ENCODE measurements at regions not wholly inside any gene's neighbourhood (a gene's known extent, or its start where the extent isn't known, plus 50 kb on each side); places are given as distances from the start of the nearest gene placed in this dataset.

- Histone ChIP-seq H3K27ac (no peak overlapping the region), H3K9me3 (no peaks in the 10 kb centered on the region), H3K4me1 (peaks cover 9% of the 10 kb centered on the region), H3K36me3 (no peaks in the 10 kb centered on the region), H3K27me3 (no peaks in the 10 kb centered on the region), H3K4me3 (no peak overlapping the region)
- DNase-seq (ENCODE audit: low spot score in 2 of 2), result no peak
- TF ChIP-seq POLR2A (IDR thresholded peaks at IDR 0.05), result no peak
These were observed 103.4 kb downstream of the ARRDC4 start for GRCh38 chr15:98063871-98064270.

- Histone ChIP-seq H3K36me3 (no peaks in the 10 kb centered on the region), H3K9me3 (no peaks in the 10 kb centered on the region), H3K27ac (no peak overlapping the region), H3K4me1 (peaks cover 9% of the 10 kb centered on the region), H3K27me3 (no peaks in the 10 kb centered on the region), H3K4me3 (no peak overlapping the region)
- TF ChIP-seq EP300 (IDR thresholded peaks at IDR 0.05) (no peak), POLR2A (IDR thresholded peaks at IDR 0.05) (no peak), CTCF (IDR thresholded peaks at IDR 0.05) (no peak), POLR2AphosphoS5 (IDR thresholded peaks at IDR 0.05) (no peak)
- no peak for DNase-seq (ENCODE audit: low spot score in 2 of 2)
- whole genome bisulfite sequencing, result 50% methylated on average over 3 of the region's 3 CpGs
These were observed 106.8 kb downstream of the ARRDC4 start for GRCh38 chr15:98067339-98067738.

GRCh38 chr15:98069256-98069655 lies 108.8 kb downstream of the ARRDC4 start:
- H3K9me3 ChIP-seq, result no peaks in the 10 kb centered on the region
- no peak for TF ChIP-seq CTCF (IDR thresholded peaks at IDR 0.05)
- TF ChIP-seq POLR2A (IDR thresholded peaks at IDR 0.05), result no peak
- no peak for TF ChIP-seq EP300 (IDR thresholded peaks at IDR 0.05)
- no peak for TF ChIP-seq POLR2AphosphoS5 (IDR thresholded peaks at IDR 0.05)
- no peaks in the 10 kb centered on the region for H3K4me1 ChIP-seq
- WGBS, result 75% methylated on average over 4 of the region's 4 CpGs
- no peak overlapping the region for H3K27ac ChIP-seq
- H3K4me3 ChIP-seq, result no peak overlapping the region
- DNase-seq (ENCODE audit: low spot score in 2 of 2), result no peak
- no peaks in the 10 kb centered on the region for H3K27me3 ChIP-seq
- no peaks in the 10 kb centered on the region for H3K36me3 ChIP-seq

GRCh38 chr15:98070137-98070536 lies 109.6 kb downstream of the ARRDC4 start:
- TF ChIP-seq POLR2AphosphoS5 (IDR thresholded peaks at IDR 0.05), result no peak
- no peak for TF ChIP-seq POLR2A (IDR thresholded peaks at IDR 0.05)
- no peak for DNase-seq (ENCODE audit: low spot score in 2 of 2)
- H3K9me3 ChIP-seq, result no peaks in the 10 kb centered on the region
- H3K27ac ChIP-seq, result no peak overlapping the region
- H3K4me1 ChIP-seq, result no peaks in the 10 kb centered on the region
- no peaks in the 10 kb centered on the region for H3K36me3 ChIP-seq
- H3K4me3 ChIP-seq, result no peak overlapping the region
- 83% methylated on average over 2 of the region's 2 CpGs for WGBS
- H3K27me3 ChIP-seq, result no peaks in the 10 kb centered on the region

GRCh38 chr15:98071786-98072185 lies 111.3 kb downstream of the ARRDC4 start:
- Histone ChIP-seq H3K4me3 (no peak overlapping the region), H3K36me3 (no peaks in the 10 kb centered on the region), H3K4me1 (peaks cover 11% of the 10 kb centered on the region), H3K27ac (no peak overlapping the region), H3K9me3 (no peaks in the 10 kb centered on the region), H3K27me3 (no peaks in the 10 kb centered on the region)
- TF ChIP-seq CTCF (IDR thresholded peaks at IDR 0.05) (no peak), EP300 (IDR thresholded peaks at IDR 0.05) (no peak), POLR2A (IDR thresholded peaks at IDR 0.05) (no peak), POLR2AphosphoS5 (IDR thresholded peaks at IDR 0.05) (no peak)
- DNase-seq (ENCODE audit: low spot score in 2 of 2), result no peak

GRCh38 chr15:98075441-98075840 lies 114.9 kb downstream of the ARRDC4 start:
- TF ChIP-seq POLR2AphosphoS5 (IDR thresholded peaks at IDR 0.05) (no peak), EP300 (IDR thresholded peaks at IDR 0.05) (no peak), POLR2A (IDR thresholded peaks at IDR 0.05) (no peak), CTCF (IDR thresholded peaks at IDR 0.05) (no peak)

More at GRCh38 chr15:98075441-98075840, 114.9 kb downstream of the ARRDC4 start:
- no peak overlapping the region for H3K4me3 ChIP-seq
- H3K36me3 ChIP-seq, result no peaks in the 10 kb centered on the region
- no peaks in the 10 kb centered on the region for H3K9me3 ChIP-seq
- no peak for DNase-seq (ENCODE audit: low spot score in 2 of 2)
- H3K27ac ChIP-seq, result no peak overlapping the region
- H3K27me3 ChIP-seq, result no peaks in the 10 kb centered on the region
- H3K4me1 ChIP-seq, result peaks cover 20% of the 10 kb centered on the region

Data from suprapubic skin (tissue), 4 donors.